ENCODE measurements at regions not wholly inside any gene's neighbourhood (a gene's known extent, or its start where the extent isn't known, plus 50 kb on each side); places are given as distances from the start of the nearest gene placed in this dataset.
"Not testable (repeated sequence)": the region's sequence is repeated elsewhere in the genome, so short reads cannot be mapped to it uniquely, and the experiment has no call there.

DNA sequence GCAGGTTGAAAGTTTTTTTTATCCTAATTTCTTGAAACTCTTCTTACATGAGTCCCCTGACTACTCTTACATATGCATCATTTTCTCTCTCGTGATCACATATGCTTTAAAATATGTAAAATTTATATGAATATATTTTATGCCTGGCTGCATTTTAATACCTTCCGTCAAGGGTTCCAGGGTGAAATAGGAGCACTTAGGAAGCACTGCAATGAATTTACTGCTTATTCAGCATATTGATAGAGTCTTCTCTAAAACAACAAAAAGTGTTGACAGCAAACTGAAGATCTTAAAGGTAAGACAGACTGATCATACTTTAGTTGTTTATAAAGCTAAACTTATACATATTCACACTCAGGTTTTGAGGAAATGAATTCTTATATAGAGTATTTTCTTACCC lies 1191.6 kb upstream of the CRIM1 start:
- intact Hi-C loops (cut with micrococcal nuclease) = no loop called here
- no peak overlapping the region for H3K4me3 Mint-ChIP-seq
- no peak overlapping the region for H3K27ac Mint-ChIP-seq
- no peak for DNase-seq
- no peaks in the 10 kb centered on the region for H3K27me3 Mint-ChIP-seq (ENCODE audit: low read depth)
- H3K4me1 Mint-ChIP-seq (ENCODE audit: low read depth) = no peaks in the 10 kb centered on the region
- peaks cover 2% of the 10 kb centered on the region for H3K9me3 Mint-ChIP-seq
- no peaks in the 10 kb centered on the region for H3K36me3 Mint-ChIP-seq (ENCODE audit: low read depth)
- CTCF ChIA-PET = no interaction called here

DNA sequence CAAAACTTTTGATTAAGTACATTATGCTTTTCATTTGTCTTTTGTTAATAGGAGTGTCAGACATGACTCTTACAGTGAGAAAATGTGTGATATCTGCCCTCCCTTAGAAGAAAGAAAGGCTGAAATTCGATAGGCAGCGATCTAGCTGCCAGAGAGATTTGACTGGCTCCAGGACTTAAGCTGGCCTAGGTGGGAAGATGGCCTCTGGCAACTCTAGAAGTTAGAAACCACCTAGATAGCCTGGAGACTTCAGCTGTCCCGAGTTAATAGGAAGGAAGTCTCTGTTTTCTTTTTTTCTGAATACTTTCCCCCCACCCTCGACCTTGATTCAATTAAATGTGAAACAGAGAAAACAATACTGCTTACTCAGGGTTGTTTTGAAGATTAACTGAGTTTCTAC lies 1194.7 kb upstream of the CRIM1 start:
- Mint-ChIP-seq H3K4me1 (ENCODE audit: low read depth) (no peaks in the 10 kb centered on the region), H3K4me3 (no peak overlapping the region), H3K27ac (no peak overlapping the region), H3K9me3 (peaks cover 2% of the 10 kb centered on the region), H3K27me3 (ENCODE audit: low read depth) (no peaks in the 10 kb centered on the region), H3K36me3 (ENCODE audit: low read depth) (no peaks in the 10 kb centered on the region)
- CTCF ChIA-PET = no interaction called here
- no peak for DNase-seq
- intact Hi-C loops (cut with micrococcal nuclease) = no loop called here

DNA sequence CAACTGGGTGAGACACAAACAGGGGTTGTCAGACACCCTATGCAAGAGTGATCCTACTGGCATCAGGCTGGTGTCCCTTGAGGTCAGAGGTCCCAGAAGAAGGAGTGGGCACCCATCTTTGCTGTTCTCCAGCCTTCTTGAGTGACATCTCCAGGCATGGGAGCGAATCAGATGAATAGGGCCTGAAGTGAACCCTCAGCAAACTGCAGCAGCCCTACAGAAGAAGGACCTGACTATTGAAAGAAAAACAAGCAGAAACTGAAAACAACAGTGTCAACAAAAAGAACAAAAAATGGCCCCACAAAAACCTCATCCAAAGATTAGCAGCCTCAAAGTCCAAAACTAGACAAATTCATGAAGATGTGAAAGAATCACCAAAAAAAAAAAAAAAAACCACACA lies 1229.7 kb upstream of the CRIM1 start:
- Mint-ChIP-seq H3K4me3 (no peak overlapping the region), H3K36me3 (ENCODE audit: low read depth) (no peaks in the 10 kb centered on the region), H3K4me1 (ENCODE audit: low read depth) (no peaks in the 10 kb centered on the region), H3K9me3 (peaks cover 15% of the 10 kb centered on the region), H3K27me3 (ENCODE audit: low read depth) (no peaks in the 10 kb centered on the region), H3K27ac (no peak overlapping the region)
- intact Hi-C loops (cut with micrococcal nuclease) = no loop called here
- CTCF ChIA-PET = no interaction called here
- no peak for DNase-seq

DNA sequence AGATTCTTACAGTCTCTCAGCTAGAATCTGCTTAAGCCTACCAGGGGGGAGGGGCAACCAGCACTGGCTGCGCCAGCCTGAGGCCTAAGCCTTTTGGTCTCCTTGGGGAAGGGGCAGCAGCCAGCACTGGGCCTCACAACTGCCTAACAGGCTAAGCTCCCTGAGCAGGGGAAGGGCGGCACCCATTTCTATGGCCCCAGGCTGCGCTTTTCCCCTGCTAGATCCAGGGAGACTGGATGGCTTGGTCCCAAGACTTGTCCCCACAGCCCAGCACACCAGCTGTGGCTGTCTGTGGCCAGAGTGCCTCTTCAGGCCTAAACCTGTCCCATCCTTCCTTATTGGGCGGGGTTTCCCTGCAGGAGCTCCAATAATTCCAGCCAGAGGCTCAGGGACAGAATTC lies 1230.3 kb upstream of the CRIM1 start:
- CTCF ChIA-PET = no interaction called here
- H3K4me1 Mint-ChIP-seq (ENCODE audit: low read depth) = no peaks in the 10 kb centered on the region
- no peak for DNase-seq
- no peak overlapping the region for H3K27ac Mint-ChIP-seq
- intact Hi-C loops (cut with micrococcal nuclease) = no loop called here
- H3K27me3 Mint-ChIP-seq (ENCODE audit: low read depth) = no peaks in the 10 kb centered on the region
- H3K36me3 Mint-ChIP-seq (ENCODE audit: low read depth) = no peaks in the 10 kb centered on the region
- no peak overlapping the region for H3K4me3 Mint-ChIP-seq
- H3K9me3 Mint-ChIP-seq = peaks cover 15% of the 10 kb centered on the region

DNA sequence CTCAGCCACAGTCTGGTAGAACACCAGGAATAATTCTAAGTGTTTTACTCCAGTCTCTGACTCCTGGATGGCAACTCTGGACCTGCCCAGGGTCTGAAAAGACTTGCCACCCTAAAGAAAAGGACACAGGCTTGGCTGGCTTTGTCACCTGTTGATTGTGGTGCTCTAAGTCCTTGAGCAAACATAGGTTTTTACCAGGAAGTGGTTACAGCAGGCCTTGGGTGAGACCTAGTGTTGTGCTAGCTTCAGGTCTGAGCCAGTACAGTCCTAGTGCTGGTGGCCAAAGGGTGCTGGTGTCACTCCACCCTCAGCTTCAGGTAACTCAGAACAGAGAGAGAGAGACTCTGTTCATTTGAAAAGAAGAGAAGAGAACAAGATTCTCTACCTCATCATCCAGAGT lies 1239.4 kb upstream of the CRIM1 start:
- CTCF ChIA-PET = no interaction called here
- no peaks in the 10 kb centered on the region for H3K36me3 Mint-ChIP-seq (ENCODE audit: low read depth)
- no peak overlapping the region for H3K4me3 Mint-ChIP-seq
- no peaks in the 10 kb centered on the region for H3K27me3 Mint-ChIP-seq (ENCODE audit: low read depth)
- H3K4me1 Mint-ChIP-seq (ENCODE audit: low read depth) = no peaks in the 10 kb centered on the region
- DNase-seq = no peak
- no peak overlapping the region for H3K27ac Mint-ChIP-seq
- intact Hi-C loops (cut with micrococcal nuclease) = no loop called here
- H3K9me3 Mint-ChIP-seq = peaks cover 3% of the 10 kb centered on the region

DNA sequence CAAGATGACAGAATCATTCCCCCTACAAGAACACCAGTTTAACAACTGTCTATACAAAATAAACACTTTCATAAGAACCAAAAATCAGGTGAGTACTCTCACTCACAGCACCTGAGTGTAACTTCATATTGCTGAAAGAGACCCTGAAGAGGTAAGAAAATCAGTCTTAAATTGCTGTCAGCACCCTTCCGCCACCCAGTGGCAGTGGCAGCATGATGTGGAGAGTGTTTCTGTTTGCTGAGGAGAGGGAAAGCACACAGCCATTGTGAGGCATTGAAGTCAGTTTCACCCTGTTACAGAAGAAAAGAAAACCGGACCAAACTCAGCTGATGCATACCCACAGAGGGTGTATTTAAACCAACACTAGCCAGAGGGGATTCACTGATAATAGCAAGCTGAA lies 1240.8 kb upstream of the CRIM1 start:
- intact Hi-C loops (cut with micrococcal nuclease) = no loop called here
- Mint-ChIP-seq H3K9me3 (peaks cover 5% of the 10 kb centered on the region), H3K36me3 (ENCODE audit: low read depth) (no peaks in the 10 kb centered on the region), H3K4me3 (no peak overlapping the region), H3K27ac (no peak overlapping the region), H3K4me1 (ENCODE audit: low read depth) (no peaks in the 10 kb centered on the region), H3K27me3 (ENCODE audit: low read depth) (no peaks in the 10 kb centered on the region)
- CTCF ChIA-PET = no interaction called here
- DNase-seq = no peak

DNA sequence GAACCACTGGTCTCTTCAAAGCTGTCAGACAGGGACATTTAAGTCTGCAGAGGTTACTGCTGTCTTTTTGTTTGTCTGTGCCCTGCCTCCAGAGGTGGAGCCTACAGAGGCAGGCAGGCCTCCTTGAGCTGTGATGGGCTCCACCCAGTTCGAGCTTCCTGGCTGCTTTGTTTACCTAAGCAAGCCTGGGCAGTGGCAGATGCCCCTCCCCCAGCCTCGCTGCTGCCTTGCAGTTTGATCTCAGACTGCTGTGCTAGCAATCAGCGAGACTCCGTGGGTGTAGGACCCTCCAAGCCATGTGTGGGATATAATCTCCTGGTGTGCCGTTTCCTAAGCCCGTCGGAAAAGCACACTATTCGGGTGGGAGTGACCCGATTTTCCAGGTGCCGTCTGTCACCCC lies 1243.2 kb upstream of the CRIM1 start:
- H3K4me1 Mint-ChIP-seq (ENCODE audit: low read depth); intact Hi-C loops (cut with micrococcal nuclease); CTCF ChIA-PET; H3K36me3 Mint-ChIP-seq (ENCODE audit: low read depth); H3K27me3 Mint-ChIP-seq (ENCODE audit: low read depth); H3K9me3 Mint-ChIP-seq; DNase-seq; H3K4me3 Mint-ChIP-seq; H3K27ac Mint-ChIP-seq: not testable (repeated sequence)

DNA sequence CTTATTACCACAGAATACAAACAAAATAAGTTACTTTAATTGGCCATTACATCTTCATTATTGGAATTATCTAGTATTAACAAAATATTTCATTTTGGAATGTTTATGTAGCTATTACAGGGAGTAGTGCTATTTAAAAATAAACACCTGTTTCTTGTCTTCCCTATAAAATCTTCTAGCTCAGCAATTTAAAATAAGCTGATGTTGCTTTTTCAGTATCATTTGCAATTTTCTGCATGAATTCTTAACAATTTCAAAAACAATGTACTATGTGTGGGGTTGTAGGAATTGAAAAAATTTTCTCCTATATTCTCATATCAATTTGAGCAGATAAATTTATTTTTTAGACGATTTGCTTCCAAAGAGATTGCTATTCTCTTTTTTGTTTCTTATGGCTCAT lies 1251.3 kb upstream of the CRIM1 start:
- DNase-seq = no peak
- Mint-ChIP-seq H3K4me3 (no peak overlapping the region), H3K27me3 (ENCODE audit: low read depth) (no peaks in the 10 kb centered on the region), H3K27ac (no peak overlapping the region), H3K4me1 (ENCODE audit: low read depth) (no peaks in the 10 kb centered on the region), H3K36me3 (ENCODE audit: low read depth) (no peaks in the 10 kb centered on the region), H3K9me3 (peaks cover 4% of the 10 kb centered on the region)
- CTCF ChIA-PET = no interaction called here
- intact Hi-C loops (cut with micrococcal nuclease) = no loop called here

DNA sequence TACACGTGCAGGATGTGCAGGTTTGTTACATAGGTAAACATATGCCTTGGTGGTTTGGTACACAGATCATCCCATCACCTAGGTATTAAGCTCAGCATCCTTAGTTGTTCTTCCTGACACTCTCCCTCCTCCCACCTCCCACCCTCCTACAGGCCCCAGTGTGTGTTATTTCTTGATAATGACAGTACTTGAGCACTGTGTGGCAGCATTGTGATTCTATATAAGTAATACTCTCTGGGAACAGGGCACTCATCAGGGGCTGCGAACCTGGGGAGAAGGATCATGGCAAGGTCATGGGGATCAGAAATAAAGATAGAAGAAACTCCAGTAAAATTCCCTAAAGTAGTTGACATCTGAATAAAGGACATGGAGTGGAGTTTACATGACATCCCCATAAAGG lies 1256.2 kb upstream of the CRIM1 start:
- intact Hi-C loops (cut with micrococcal nuclease) = no loop called here
- no peaks in the 10 kb centered on the region for H3K27me3 Mint-ChIP-seq (ENCODE audit: low read depth)
- H3K27ac Mint-ChIP-seq = no peak overlapping the region
- H3K36me3 Mint-ChIP-seq (ENCODE audit: low read depth) = no peaks in the 10 kb centered on the region
- no peaks in the 10 kb centered on the region for H3K4me1 Mint-ChIP-seq (ENCODE audit: low read depth)
- H3K4me3 Mint-ChIP-seq = no peak overlapping the region
- CTCF ChIA-PET = no interaction called here
- DNase-seq = no peak
- peaks cover 4% of the 10 kb centered on the region for H3K9me3 Mint-ChIP-seq

DNA sequence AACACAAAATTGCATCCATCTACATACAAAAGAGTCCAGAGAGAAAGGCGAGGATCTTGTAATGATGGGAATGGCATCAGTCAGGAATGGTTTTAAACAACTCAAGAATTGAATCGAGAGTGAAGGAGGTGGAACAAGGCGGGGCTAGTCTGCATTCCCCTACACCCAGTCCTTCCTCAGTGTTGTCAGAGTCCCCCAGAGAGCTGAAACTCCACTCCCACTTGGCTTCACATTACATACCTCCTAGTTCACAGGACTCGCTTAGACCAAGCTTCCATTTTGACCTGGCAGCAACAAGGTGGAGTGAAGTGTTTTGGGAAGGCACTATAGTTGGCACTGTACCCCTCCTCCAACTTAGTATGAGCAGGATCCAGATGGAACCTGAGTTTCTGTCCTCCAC lies 1273.5 kb upstream of the CRIM1 start:
- H3K27me3 Mint-ChIP-seq (ENCODE audit: low read depth) = no peaks in the 10 kb centered on the region
- peaks cover 5% of the 10 kb centered on the region for H3K9me3 Mint-ChIP-seq
- CTCF ChIA-PET = no interaction called here
- intact Hi-C loops (cut with micrococcal nuclease) = no loop called here
- no peak for DNase-seq
- H3K4me3 Mint-ChIP-seq = no peak overlapping the region
- no peak overlapping the region for H3K27ac Mint-ChIP-seq
- no peaks in the 10 kb centered on the region for H3K4me1 Mint-ChIP-seq (ENCODE audit: low read depth)
- H3K36me3 Mint-ChIP-seq (ENCODE audit: low read depth) = no peaks in the 10 kb centered on the region

DNA sequence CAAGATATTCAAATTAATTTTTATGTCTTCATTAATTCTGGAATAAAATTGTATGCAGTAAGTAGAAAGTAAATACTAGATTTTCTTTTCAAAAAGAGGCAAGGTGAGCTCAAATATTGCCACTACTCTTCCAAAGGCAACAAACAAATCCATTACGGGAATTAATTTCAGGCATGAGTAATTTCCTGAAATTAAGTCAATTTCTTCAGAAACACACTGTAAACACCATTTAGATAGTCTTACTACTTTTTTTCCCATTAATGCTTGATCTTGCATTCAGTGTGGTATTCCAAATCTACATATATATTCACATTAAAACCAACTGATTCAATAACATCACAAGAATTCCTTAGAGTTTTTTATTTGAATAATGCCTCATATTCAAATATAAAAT lies 1274.0 kb upstream of the CRIM1 start:
- Mint-ChIP-seq H3K4me1 (ENCODE audit: low read depth) (no peaks in the 10 kb centered on the region), H3K4me3 (no peak overlapping the region), H3K27ac (no peak overlapping the region), H3K9me3 (peaks cover 5% of the 10 kb centered on the region), H3K27me3 (ENCODE audit: low read depth) (no peaks in the 10 kb centered on the region), H3K36me3 (ENCODE audit: low read depth) (no peaks in the 10 kb centered on the region)
- intact Hi-C loops (cut with micrococcal nuclease) = no loop called here
- no peak for DNase-seq
- CTCF ChIA-PET = no interaction called here

DNA sequence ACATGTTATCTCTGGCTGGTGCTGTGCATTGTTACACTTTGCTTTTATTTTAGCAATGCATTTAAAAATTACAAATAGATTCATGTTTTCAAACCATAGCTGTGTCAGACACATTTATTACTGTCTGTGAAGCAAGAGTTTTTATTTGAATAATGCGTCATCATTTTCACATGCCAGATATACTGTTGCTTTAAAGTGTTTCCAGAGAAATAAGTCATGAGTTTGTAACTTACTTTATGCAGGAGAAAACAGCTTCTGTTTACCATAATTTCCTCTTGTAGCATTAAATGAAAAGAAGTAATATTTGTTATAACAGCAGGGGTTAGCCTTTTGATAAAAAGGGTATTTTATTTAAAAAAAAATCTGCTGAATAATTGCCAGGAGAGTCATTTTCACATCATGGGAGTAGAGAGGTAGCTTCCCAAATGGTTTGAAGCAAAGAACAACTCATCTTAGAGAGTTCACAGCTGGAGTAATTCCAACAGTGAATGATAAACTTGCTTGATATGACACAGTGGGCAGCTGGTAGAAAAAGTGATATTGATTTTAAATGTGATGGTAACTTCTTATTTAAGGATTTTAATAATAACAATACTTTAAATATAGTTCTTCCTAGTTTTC lies 1274.5 kb upstream of the CRIM1 start:
- DNase-seq = no peak

DNA sequence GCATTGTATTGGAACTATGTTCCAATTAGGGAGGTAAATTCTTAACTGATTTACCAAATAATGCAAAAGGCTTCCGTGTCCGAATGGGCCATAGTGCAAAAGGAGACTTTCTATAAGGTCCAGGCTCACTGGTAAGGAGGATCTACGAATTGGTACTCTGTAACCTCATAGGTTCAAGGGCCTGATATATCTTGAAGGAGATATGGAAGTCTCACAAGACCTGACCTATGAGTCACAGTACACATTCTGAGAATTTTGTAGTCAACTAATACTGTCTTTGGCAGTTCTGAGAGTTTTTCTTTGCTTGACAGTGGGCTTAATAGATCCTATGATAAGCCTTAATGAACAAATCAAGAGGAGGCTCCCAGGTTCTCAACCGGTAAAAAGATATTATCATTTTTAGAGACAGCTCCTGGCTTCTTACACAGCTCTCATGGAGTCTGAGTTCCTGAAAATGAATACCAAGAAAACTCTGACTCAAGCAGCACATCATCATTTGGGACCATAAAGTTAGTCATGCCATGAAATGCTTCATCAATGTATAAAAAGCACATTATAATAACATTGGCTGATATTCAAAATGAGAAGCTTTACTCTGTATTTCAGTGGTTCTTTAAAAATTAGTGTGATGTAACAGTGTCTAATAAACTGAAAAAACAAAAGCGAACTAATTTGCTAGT lies 1275.2 kb upstream of the CRIM1 start:
- intact Hi-C loops (cut with micrococcal nuclease) = no loop called here
- CTCF ChIA-PET = no interaction called here
- H3K36me3 Mint-ChIP-seq (ENCODE audit: low read depth) = no peaks in the 10 kb centered on the region
- peaks cover 2% of the 10 kb centered on the region for H3K9me3 Mint-ChIP-seq
- no peak overlapping the region for H3K27ac Mint-ChIP-seq
- H3K4me3 Mint-ChIP-seq = no peak overlapping the region
- no peaks in the 10 kb centered on the region for H3K27me3 Mint-ChIP-seq (ENCODE audit: low read depth)
- no peak for DNase-seq
- no peaks in the 10 kb centered on the region for H3K4me1 Mint-ChIP-seq (ENCODE audit: low read depth)

More for the DNA sequence above, 1274.5 kb upstream of the CRIM1 start:
- intact Hi-C loops (cut with micrococcal nuclease) = no loop called here
- Mint-ChIP-seq H3K27me3 (ENCODE audit: low read depth) (no peaks in the 10 kb centered on the region), H3K4me1 (ENCODE audit: low read depth) (no peaks in the 10 kb centered on the region), H3K27ac (no peak overlapping the region), H3K9me3 (peaks cover 2% of the 10 kb centered on the region), H3K4me3 (no peak overlapping the region), H3K36me3 (ENCODE audit: low read depth) (no peaks in the 10 kb centered on the region)
- CTCF ChIA-PET = no interaction called here

Measured in activated naive CD4-positive, alpha-beta T cell treated with anti-CD3 and anti-CD28 coated beads for 36 hours (primary cell).